Stimulated activated naive B cell treated with anti-CD40 and anti-IgM and Interleukin-4, amounts not matched to agents 10 μg/mL and 1 μg/mL and 100 μg/mL, for 72 hours (primary cell): ENCODE measurements at regions not wholly inside any gene's neighbourhood (a gene's known extent, or its start where the extent isn't known, plus 50 kb on each side); places are given as distances from the start of the nearest gene placed in this dataset.
"Not testable (repeated sequence)": the region's sequence is repeated elsewhere in the genome, so short reads cannot be mapped to it uniquely, and the experiment has no call there.

ENCODE experiments used
- ATAC-seq, 2 donors: fragments of 150-1000 bp; cut with Tn5 transposase; replicated peaks; 2 replicates each; pipeline ENCODE4 v1.10.0; 2021; ENCODE audit warnings: moderate library complexity in 1 of 2
- DNase-seq: peaks from one replicate; pipeline ENCODE4 v3.0.0; 2021
- H3K27ac Mint-ChIP-seq: one replicate; pipeline ENCODE4 v1.8.0; 2022; ENCODE audit warnings: mild to moderate bottlenecking, mixed read lengths
- H3K27me3 Mint-ChIP-seq, 2 donors: one replicate each; pipeline ENCODE4 v1.8.0; 2022; ENCODE audit warnings: mixed read lengths in 2 of 2
- H3K36me3 Mint-ChIP-seq, 2 donors: one replicate each; pipeline ENCODE4 v1.8.0; 2022; ENCODE audit warnings: mixed read lengths in 2 of 2, mild to moderate bottlenecking in 1 of 2
- H3K4me1 Mint-ChIP-seq, 2 donors: one replicate each; pipeline ENCODE4 v1.8.0; 2022; ENCODE audit warnings: mixed read lengths in 2 of 2, mild to moderate bottlenecking in 1 of 2
- H3K4me3 Mint-ChIP-seq, 2 donors: one replicate each; pipeline ENCODE4 v1.8.0; 2022; ENCODE audit warnings: mild to moderate bottlenecking in 2 of 2, mixed read lengths in 2 of 2, moderate library complexity in 1 of 2
- H3K9me3 Mint-ChIP-seq, 2 donors: one replicate each; pipeline ENCODE4 v1.8.0; 2022; ENCODE audit warnings: mixed read lengths in 2 of 2, mild to moderate bottlenecking in 1 of 2

- no peak overlapping the region for H3K4me3 Mint-ChIP-seq
Measured at GRCh38 chr3:163513149-163513657, 1565.1 kb downstream of the SI start.

DNA sequence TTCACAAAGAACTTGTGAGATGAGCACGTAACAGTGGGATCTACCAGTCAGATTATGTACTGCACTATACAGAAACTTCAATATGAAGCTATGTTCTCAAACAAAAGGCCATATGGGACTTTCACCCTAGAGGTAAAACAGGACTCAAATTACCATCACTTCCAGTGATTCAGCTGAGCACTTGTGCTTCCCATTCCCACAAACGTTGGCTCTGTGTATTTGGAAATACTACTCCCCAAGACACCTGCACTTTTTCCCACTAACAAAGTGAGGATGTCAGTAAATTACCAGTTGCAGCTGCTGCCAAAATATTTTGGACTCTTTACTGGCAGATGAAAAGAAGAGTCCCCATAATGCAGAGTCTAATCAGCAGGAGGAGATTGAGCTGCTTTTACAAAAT is 1570.1 kb downstream of the SI start:
- H3K27me3 Mint-ChIP-seq = no peaks in the 10 kb centered on the region
- no peaks in the 10 kb centered on the region for H3K4me1 Mint-ChIP-seq
- DNase-seq = no peak
- no peaks in the 10 kb centered on the region for H3K9me3 Mint-ChIP-seq
- H3K4me3 Mint-ChIP-seq = no peak overlapping the region
- ATAC-seq = no peak
- H3K27ac Mint-ChIP-seq = no peak overlapping the region
- no peaks in the 10 kb centered on the region for H3K36me3 Mint-ChIP-seq

More at GRCh38 chr3:163513149-163513657, 1565.1 kb downstream of the SI start:
- ATAC-seq (no peak), DNase-seq (no peak)
- no peaks in the 10 kb centered on the region for H3K4me1 Mint-ChIP-seq
- H3K36me3 Mint-ChIP-seq = no peaks in the 10 kb centered on the region
- H3K27me3 Mint-ChIP-seq = no peaks in the 10 kb centered on the region
- no peak overlapping the region for H3K27ac Mint-ChIP-seq
- H3K9me3 Mint-ChIP-seq = no peaks in the 10 kb centered on the region

- no peak for ATAC-seq
- no peak overlapping the region for H3K27ac Mint-ChIP-seq
- no peaks in the 10 kb centered on the region for H3K4me1 Mint-ChIP-seq
Measured at GRCh38 chr3:163504974-163505373, 1573.3 kb downstream of the SI start.

DNA sequence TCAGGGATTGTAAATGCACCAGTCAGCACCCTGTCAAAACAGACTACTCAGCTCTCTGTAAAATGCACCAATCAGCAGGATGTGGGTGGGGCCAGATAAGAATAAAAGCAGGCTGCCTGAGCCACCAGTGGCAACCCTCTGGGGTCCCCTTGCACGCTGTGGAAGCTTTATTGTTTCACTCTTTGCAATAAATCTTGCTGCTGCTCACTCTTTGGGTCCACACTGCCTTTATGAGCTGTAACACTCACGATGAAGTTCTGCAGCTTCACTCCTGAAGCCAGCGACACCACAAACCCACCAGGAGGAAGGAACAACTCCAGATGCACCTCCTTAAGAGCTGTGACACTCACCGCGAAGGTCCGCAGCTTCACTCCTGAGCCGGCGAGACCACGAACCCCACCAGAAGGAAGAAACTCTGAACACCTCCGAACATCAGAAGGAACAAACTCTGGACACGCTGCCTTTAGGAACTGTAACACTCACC is 1578.5 kb downstream of the SI start:
- not testable (repeated sequence) for H3K4me1 Mint-ChIP-seq, ATAC-seq, H3K27me3 Mint-ChIP-seq, DNase-seq, H3K9me3 Mint-ChIP-seq, H3K27ac Mint-ChIP-seq, H3K36me3 Mint-ChIP-seq, H3K4me3 Mint-ChIP-seq

More at GRCh38 chr3:163504974-163505373, 1573.3 kb downstream of the SI start:
- peaks cover 0 to 1% of the 10 kb centered on the region in 2 donors for H3K9me3 Mint-ChIP-seq
- DNase-seq = no peak
- H3K4me3 Mint-ChIP-seq = no peak overlapping the region
- no peaks in the 10 kb centered on the region for H3K36me3 Mint-ChIP-seq
- no peaks in the 10 kb centered on the region for H3K27me3 Mint-ChIP-seq

- H3K9me3 Mint-ChIP-seq, ATAC-seq, H3K27me3 Mint-ChIP-seq, H3K36me3 Mint-ChIP-seq, DNase-seq, H3K4me3 Mint-ChIP-seq, H3K4me1 Mint-ChIP-seq, H3K27ac Mint-ChIP-seq: not testable (repeated sequence)
Measured at GRCh38 chr3:163498842-163499735, 1579.2 kb downstream of the SI start.

DNA sequence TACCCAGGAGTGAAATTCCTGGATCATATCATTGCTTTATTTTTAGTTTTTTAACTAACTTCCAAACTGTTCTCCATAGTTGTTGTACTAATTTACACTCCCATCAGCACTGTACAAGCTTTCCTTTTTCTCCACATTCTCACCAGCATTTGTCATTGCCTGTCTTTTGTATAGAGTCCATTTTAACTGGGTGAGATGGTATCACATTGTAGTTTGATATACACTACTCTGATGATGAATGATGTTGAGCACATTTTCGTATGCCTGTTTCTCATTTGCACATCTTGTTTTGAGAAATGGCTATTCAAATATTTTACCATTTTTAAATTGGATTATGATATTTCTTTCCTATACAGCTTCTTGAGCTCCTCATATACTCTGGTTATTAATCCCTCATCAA is 1586.6 kb downstream of the SI start:
- no peak overlapping the region for H3K27ac Mint-ChIP-seq
- DNase-seq = no peak
- H3K9me3 Mint-ChIP-seq = peaks cover 1 to 3% of the 10 kb centered on the region in 2 donors
- H3K4me3 Mint-ChIP-seq = no peak overlapping the region
- H3K27me3 Mint-ChIP-seq = no peaks in the 10 kb centered on the region
- no peaks in the 10 kb centered on the region for H3K36me3 Mint-ChIP-seq
- ATAC-seq = no peak
- H3K4me1 Mint-ChIP-seq = no peaks in the 10 kb centered on the region

GRCh38 chr3:163490119-163490518 is 1588.2 kb downstream of the SI start:
- ATAC-seq (peak; percentile 71 to 73), DNase-seq (no peak)
- Mint-ChIP-seq H3K4me3 (no peak overlapping the region), H3K9me3 (peaks cover 1 to 3% of the 10 kb centered on the region in 2 donors), H3K36me3 (no peaks in the 10 kb centered on the region), H3K27me3 (no peaks in the 10 kb centered on the region), H3K27ac (no peak overlapping the region), H3K4me1 (no peaks in the 10 kb centered on the region)

DNA sequence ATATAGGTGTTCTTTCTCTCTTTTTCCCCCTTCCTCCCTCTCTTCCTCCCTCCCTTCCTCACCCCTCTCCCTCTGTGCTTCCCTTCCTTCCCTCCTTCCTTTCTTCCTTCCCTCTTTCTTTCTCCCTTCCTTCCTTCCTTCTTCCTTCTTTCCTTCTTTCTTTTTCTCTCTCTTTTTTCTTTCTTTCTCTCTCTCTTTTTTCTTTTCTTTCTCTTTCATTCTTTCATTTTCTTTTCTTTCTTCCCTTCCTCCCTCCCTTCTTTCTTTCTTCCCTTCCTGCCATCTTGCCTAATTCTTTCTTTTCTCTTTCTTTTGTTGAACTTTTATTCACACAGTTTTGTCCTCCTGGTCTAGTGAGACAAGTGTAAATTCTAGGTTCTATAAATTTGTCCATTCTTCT is 1595.6 kb downstream of the SI start:
- Mint-ChIP-seq H3K27me3 (no peaks in the 10 kb centered on the region), H3K4me3 (no peak overlapping the region), H3K36me3 (no peaks in the 10 kb centered on the region), H3K27ac (no peak overlapping the region), H3K9me3 (peaks cover 0 to 3% of the 10 kb centered on the region in 2 donors), H3K4me1 (no peaks in the 10 kb centered on the region)
- no peak for ATAC-seq
- no peak for DNase-seq

GRCh38 chr3:163481738-163482137 is 1596.6 kb downstream of the SI start:
- H3K4me3 Mint-ChIP-seq = no peak overlapping the region
- H3K27me3 Mint-ChIP-seq = no peaks in the 10 kb centered on the region
- H3K9me3 Mint-ChIP-seq = peaks cover 0 to 3% of the 10 kb centered on the region in 2 donors
- H3K36me3 Mint-ChIP-seq = no peaks in the 10 kb centered on the region
- ATAC-seq (peak in 1 of 2 donors; percentile 48), DNase-seq (no peak)
- H3K4me1 Mint-ChIP-seq = no peaks in the 10 kb centered on the region
- H3K27ac Mint-ChIP-seq = no peak overlapping the region

DNA sequence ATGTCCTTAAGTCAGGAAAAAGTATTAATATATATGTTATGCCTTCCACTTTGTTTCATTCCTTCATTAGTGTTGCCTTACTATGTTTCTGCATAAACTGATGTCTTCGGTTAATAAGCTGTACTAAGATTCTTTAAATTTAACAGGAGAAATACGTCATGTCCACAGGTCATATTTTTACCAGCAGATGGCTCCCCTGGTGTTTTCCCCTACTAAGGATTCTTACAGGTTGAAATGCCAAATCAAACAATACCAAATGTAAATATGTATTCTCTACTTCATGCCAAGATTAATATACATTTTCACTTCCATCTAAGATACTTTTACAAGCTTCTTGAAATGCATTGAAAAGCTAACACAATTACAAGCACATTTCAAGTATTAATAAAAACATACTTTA is 1602.1 kb downstream of the SI start:
- Mint-ChIP-seq H3K4me1 (no peaks in the 10 kb centered on the region), H3K36me3 (no peaks in the 10 kb centered on the region), H3K4me3 (no peak overlapping the region), H3K27ac (no peak overlapping the region), H3K9me3 (peaks cover 2 to 3% of the 10 kb centered on the region in 2 donors), H3K27me3 (no peaks in the 10 kb centered on the region)
- no peak for ATAC-seq
- DNase-seq = no peak

- no peaks in the 10 kb centered on the region for H3K4me1 Mint-ChIP-seq
- DNase-seq (no peak), ATAC-seq (no peak)
- no peak overlapping the region for H3K27ac Mint-ChIP-seq
- no peaks in the 10 kb centered on the region for H3K36me3 Mint-ChIP-seq
- H3K4me3 Mint-ChIP-seq = no peak overlapping the region
- peaks cover 2 to 3% of the 10 kb centered on the region in 2 donors for H3K9me3 Mint-ChIP-seq
- H3K27me3 Mint-ChIP-seq = no peaks in the 10 kb centered on the region
Measured at GRCh38 chr3:163474766-163475165, 1603.5 kb downstream of the SI start.

- ATAC-seq = no peak
- Mint-ChIP-seq H3K27ac (no peak overlapping the region), H3K4me3 (no peak overlapping the region), H3K36me3 (no peaks in the 10 kb centered on the region), H3K27me3 (no peaks in the 10 kb centered on the region), H3K4me1 (no peaks in the 10 kb centered on the region), H3K9me3 (peaks cover 3 to 7% of the 10 kb centered on the region in 2 donors)
- DNase-seq = no peak
Measured at GRCh38 chr3:163468531-163469335, 1609.6 kb downstream of the SI start.

DNA sequence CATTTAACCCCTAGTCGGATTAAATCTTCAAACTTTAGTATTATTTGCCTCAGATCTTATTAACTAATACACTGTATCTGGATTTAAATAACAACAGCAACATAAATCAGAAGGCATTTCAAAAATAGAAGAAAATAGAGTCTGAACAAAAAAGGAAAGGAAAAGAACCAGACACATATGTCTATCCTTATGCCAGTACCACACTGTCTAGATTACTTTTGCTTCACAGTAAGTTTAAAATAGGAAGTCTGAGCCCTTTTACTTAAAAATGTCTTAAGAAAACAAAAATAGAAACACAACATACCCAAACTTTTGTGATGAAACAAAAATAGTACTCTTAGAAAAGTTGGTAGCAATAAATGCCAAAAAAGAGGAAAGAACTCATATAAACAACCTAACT is 1615.8 kb downstream of the SI start:
- DNase-seq (no peak), ATAC-seq (no peak)
- no peaks in the 10 kb centered on the region for H3K4me1 Mint-ChIP-seq
- no peak overlapping the region for H3K27ac Mint-ChIP-seq
- H3K4me3 Mint-ChIP-seq = no peak overlapping the region
- H3K36me3 Mint-ChIP-seq = no peaks in the 10 kb centered on the region
- no peaks in the 10 kb centered on the region for H3K9me3 Mint-ChIP-seq
- H3K27me3 Mint-ChIP-seq = no peaks in the 10 kb centered on the region

DNA sequence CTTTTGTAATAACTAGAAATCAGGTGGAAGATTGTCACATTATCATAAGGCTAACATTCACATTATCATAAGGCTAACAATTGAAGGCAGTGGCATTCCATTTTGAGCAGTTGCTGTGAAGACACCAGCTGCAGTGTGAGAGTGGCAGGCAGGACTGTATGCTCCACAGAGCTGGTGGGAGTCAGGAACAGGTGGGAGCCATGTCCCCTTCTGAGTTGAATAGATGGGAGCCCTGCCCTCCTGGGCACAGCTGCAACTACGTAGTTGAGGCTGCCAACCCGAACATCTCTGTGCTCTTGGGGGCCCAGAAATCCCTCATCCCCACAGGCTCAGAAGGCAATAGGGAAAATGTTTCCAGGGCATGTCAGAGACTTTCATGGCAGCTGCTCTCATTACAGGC is 1627.6 kb downstream of the SI start:
- H3K4me1 Mint-ChIP-seq = no peaks in the 10 kb centered on the region
- no peaks in the 10 kb centered on the region for H3K36me3 Mint-ChIP-seq
- peak in 1 of 2 donors; percentile 7 for ATAC-seq
- H3K27me3 Mint-ChIP-seq = no peaks in the 10 kb centered on the region
- no peak overlapping the region for H3K27ac Mint-ChIP-seq
- H3K9me3 Mint-ChIP-seq = peaks cover 6% of the 10 kb centered on the region in 2 donors
- H3K4me3 Mint-ChIP-seq = no peak overlapping the region
- DNase-seq = no peak
